Testis (tissue), 2 donors: ENCODE measurements at regions not wholly inside any gene's neighbourhood (a gene's known extent, or its start where the extent isn't known, plus 50 kb on each side); places are given as distances from the start of the nearest gene placed in this dataset.

ENCODE experiments used
- DNase-seq: peaks from one replicate; pipeline ENCODE4 v3.0.0-alpha.2; 2019
- H3K27ac ChIP-seq, 2 donors: fragments of 200-600 bp; sonication (generic); one replicate each; pipeline ENCODE4 v1.5.1; 2019
- H3K27me3 ChIP-seq: fragments of 200-600 bp; sonication (generic); one replicate; pipeline ENCODE4 v1.5.1; 2019
- H3K36me3 ChIP-seq: fragments of 200-600 bp; sonication (generic); one replicate; pipeline ENCODE4 v1.5.1; 2017; ENCODE audit warnings: low read depth; ENCODE audit errors: missing control alignments
- H3K4me1 ChIP-seq: fragments of 200-600 bp; sonication (generic); one replicate; pipeline ENCODE4 v1.5.1; 2019
- H3K4me3 ChIP-seq, 2 donors: fragments of 200-600 bp; sonication (generic); one replicate each; pipeline ENCODE4 v1.5.1; 2017 to 2019
- H3K9me3 ChIP-seq: fragments of 200-600 bp; sonication (generic); one replicate; pipeline ENCODE4 v1.5.1; 2017
- POLR2A ChIP-seq: fragments of 450-650 bp; IDR thresholded peaks from one replicate; pipeline ENCODE4 v1.6.1; 2017; ENCODE audit warnings: antibody characterized with exemption, mild to moderate bottlenecking, moderate library complexity
- WGBS, 2 donors: methylation state at CpG; one replicate each; pipeline ENCODE4 v1.1.5; 2018; 5-methylcytosine and 5-hydroxymethylcytosine counted together
- intact Hi-C: fragments of 100-400 bp; cut with DNase I; formaldehyde crosslinking; loops from one replicate; pipeline ENCODE4 v1.15.1; 2023; ENCODE audit warnings: low total_unique reads
- TF ChIP-seq, protein P1 (sequence below), 3 experiments: fragments of 450-650 bp in 2 of 3; fragments of 200-600 bp in 1 of 3; sonication (generic) in 1 of 3; IDR thresholded peaks; one replicate each; pipeline ENCODE4 v1.5.1; 2016 to 2019; ENCODE audit warnings: antibody characterized with exemption in 3 of 3, mild to moderate bottlenecking in 2 of 3, moderate library complexity in 1 of 3

DNA sequence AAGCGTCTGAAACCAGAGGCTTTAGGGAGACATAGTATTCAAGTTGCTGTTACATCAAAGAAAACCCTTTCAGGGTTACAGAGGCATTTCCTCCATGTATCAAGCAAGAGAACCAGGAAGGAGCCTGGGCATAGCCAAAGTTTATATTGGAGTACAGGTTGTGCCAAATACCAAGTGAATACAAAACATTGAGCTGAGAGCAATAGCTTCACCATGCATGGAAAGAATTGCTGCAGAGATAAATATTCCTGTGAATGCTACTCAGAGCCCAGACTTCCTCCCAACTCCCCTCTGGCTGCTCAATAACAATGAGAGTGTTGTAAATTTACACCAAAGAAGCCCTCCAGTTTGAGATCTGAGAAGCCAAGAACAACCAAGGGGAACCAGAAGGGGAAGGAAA, 618.9 kb downstream of the DHX35 start:
- intact Hi-C loops = no loop called here
- Histone ChIP-seq H3K4me3 (no peak overlapping the region), H3K9me3 (no peaks in the 10 kb centered on the region), H3K4me1 (no peaks in the 10 kb centered on the region), H3K27ac (no peak overlapping the region), H3K36me3 (no peaks in the 10 kb centered on the region), H3K27me3 (no peaks in the 10 kb centered on the region)
- TF ChIP-seq POLR2A = no peak
- TF ChIP-seq, protein P1, sequence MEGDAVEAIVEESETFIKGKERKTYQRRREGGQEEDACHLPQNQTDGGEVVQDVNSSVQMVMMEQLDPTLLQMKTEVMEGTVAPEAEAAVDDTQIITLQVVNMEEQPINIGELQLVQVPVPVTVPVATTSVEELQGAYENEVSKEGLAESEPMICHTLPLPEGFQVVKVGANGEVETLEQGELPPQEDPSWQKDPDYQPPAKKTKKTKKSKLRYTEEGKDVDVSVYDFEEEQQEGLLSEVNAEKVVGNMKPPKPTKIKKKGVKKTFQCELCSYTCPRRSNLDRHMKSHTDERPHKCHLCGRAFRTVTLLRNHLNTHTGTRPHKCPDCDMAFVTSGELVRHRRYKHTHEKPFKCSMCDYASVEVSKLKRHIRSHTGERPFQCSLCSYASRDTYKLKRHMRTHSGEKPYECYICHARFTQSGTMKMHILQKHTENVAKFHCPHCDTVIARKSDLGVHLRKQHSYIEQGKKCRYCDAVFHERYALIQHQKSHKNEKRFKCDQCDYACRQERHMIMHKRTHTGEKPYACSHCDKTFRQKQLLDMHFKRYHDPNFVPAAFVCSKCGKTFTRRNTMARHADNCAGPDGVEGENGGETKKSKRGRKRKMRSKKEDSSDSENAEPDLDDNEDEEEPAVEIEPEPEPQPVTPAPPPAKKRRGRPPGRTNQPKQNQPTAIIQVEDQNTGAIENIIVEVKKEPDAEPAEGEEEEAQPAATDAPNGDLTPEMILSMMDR (IDR thresholded peaks at IDR 0.05) = no peak
- no peak for DNase-seq
- WGBS, 2 donors = 67 to 75% methylated on average over 1 of the region's 1 CpG

DNA sequence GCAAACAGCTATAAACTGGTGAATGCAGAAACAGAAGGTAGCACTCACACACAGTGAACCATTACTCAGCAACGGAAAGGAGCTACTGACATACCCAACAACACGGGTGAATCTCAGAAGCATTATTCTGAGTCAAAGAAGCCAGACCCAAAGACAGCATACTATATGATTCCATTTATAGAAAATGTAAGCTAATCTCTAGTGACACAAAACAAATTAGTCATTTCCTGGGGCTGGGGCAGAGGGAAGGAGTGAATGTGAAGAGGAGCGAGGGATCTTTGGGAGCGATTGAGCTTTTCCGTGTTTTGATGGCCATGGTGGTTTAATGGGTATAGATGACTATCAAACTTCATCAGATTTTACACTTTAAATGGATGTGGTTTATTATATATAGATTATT, 614.6 kb downstream of the DHX35 start:
- WGBS, 2 donors = 81 to 84% methylated on average over 5 of the region's 5 CpGs
- H3K9me3 ChIP-seq = no peaks in the 10 kb centered on the region
- no peak for DNase-seq
- TF ChIP-seq POLR2A = no peak
- TF ChIP-seq, protein P1 (IDR thresholded peaks at IDR 0.05) = no peak
- no peak overlapping the region for H3K27ac ChIP-seq
- intact Hi-C loops = no loop called here
- H3K36me3 ChIP-seq = no peaks in the 10 kb centered on the region
- no peaks in the 10 kb centered on the region for H3K27me3 ChIP-seq
- H3K4me3 ChIP-seq = no peak overlapping the region
- H3K4me1 ChIP-seq = no peaks in the 10 kb centered on the region

DNA sequence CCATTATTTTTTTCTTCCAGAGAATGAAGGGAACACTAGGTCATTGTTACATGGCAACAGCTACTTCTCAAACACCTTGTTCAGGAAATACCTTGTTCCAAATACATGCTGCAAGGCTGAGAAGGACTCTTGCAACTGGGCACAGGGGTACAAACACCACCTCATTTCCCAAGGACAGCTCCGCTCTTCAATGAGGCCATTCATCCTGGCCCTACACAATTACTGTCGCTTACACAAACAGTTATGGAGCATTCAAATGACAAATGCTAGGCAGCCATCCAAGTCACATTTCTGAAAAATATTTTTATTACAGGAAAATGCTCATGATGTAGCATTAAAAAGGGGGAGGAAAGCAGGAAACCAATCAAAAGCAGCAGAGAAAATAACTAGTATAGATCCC, 611.9 kb downstream of the DHX35 start:
- Histone ChIP-seq H3K36me3 (no peaks in the 10 kb centered on the region), H3K27me3 (no peaks in the 10 kb centered on the region), H3K27ac (no peak overlapping the region), H3K4me3 (no peak overlapping the region), H3K4me1 (no peaks in the 10 kb centered on the region), H3K9me3 (no peaks in the 10 kb centered on the region)
- TF ChIP-seq POLR2A = no peak
- TF ChIP-seq, protein P1 (IDR thresholded peaks at IDR 0.05) = no peak
- WGBS, 2 donors = 79 to 80% methylated on average over 2 of the region's 2 CpGs
- no peak for DNase-seq
- intact Hi-C loops = no loop called here

DNA sequence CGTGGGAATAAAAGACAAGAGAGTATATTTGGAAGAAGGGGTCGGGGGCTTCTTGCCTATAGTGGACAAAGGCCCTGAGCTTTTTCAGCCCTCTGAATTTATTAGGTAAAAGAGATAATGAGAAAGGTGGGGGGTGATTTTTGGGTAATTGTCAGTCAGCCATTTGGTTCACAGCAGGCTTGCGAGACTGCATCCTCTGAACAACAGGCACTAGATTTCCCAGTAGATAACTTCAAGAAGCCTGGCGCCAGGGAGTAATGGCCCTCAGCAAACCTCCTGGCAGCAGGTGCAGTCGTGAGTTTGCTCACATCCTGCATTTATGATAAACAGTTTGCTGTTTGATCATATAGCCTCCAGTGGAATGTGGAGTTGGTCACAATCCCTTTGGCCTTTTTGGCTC, 609.0 kb downstream of the DHX35 start:
- TF ChIP-seq POLR2A = no peak
- TF ChIP-seq, protein P1 (IDR thresholded peaks at IDR 0.05) = no peak
- intact Hi-C loops = no loop called here
- 70 to 75% methylated on average over 5 of the region's 5 CpGs for WGBS, 2 donors
- Histone ChIP-seq H3K27me3 (no peaks in the 10 kb centered on the region), H3K36me3 (no peaks in the 10 kb centered on the region), H3K4me3 (no peak overlapping the region), H3K27ac (no peak overlapping the region), H3K4me1 (no peaks in the 10 kb centered on the region), H3K9me3 (no peaks in the 10 kb centered on the region)
- DNase-seq = no peak

DNA sequence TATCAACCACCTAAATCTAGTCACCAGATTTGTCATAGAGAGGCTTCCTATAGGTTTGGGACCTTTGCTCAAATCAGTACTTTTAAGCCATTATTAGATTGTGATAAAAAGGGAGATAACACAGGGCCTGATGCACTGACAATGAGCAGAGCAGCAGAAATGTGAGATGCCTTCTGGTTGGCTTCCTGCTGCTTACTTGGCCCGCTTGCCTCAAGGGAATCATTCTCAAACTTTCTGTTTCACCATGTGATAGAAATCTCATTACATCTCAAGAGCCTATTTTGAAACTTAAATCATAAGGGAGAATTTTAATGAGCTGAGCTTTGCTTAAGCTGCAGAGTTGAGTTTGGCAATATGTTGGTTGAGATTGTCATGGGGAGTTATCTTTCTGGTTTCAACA, 606.0 kb downstream of the DHX35 start:
- Histone ChIP-seq H3K9me3 (no peaks in the 10 kb centered on the region), H3K36me3 (no peaks in the 10 kb centered on the region), H3K4me1 (no peaks in the 10 kb centered on the region), H3K4me3 (no peak overlapping the region), H3K27me3 (no peaks in the 10 kb centered on the region), H3K27ac (no peak overlapping the region)
- 86 to 92% methylated on average over 1 of the region's 1 CpG for WGBS, 2 donors
- intact Hi-C loops = no loop called here
- no peak for DNase-seq
- no peak for TF ChIP-seq POLR2A
- TF ChIP-seq, protein P1 (IDR thresholded peaks at IDR 0.05) = no peak
